Right cardiac atrium (tissue), 5 donors: ENCODE measurements at regions not wholly inside any gene's neighbourhood (a gene's known extent, or its start where the extent isn't known, plus 50 kb on each side); places are given as distances from the start of the nearest gene placed in this dataset.
A peak's percentile ranks its signal among the peaks of the same experiment; 100 is the strongest.

Experiments used
- ATAC-seq, 2 donors: fragments of 200-7000 bp; cut with Tn5 transposase; one replicate each; pipeline versions ENCODE4 v1.8.0 to v1.9.1; 2020; ENCODE audit warnings: moderate library complexity in 2 of 2, mild to moderate bottlenecking in 1 of 2
- DNase-seq, 3 donors: peaks; one replicate each; pipeline ENCODE4 v3.0.0-alpha.2; 2020
- H3K27ac ChIP-seq: one replicate; pipeline ENCODE4 v1.5.1; 2013; ENCODE audit warnings: mild to moderate bottlenecking, low read length, control low read depth, moderate library complexity
- H3K27me3 ChIP-seq: one replicate; pipeline ENCODE4 v1.6.1; 2013; ENCODE audit not compliant: control insufficient read depth, insufficient read depth
- H3K4me1 ChIP-seq: one replicate; pipeline ENCODE4 v1.6.1; 2013; ENCODE audit warnings: low read length; ENCODE audit not compliant: control insufficient read depth, insufficient read depth
- H3K4me3 ChIP-seq: one replicate; pipeline ENCODE4 v1.5.1; 2013; ENCODE audit warnings: low read length, control low read depth
- H3K9me3 ChIP-seq: one replicate; pipeline ENCODE4 v1.6.1; 2013; ENCODE audit warnings: low read length; ENCODE audit not compliant: control insufficient read depth
- WGBS: extraction: QIAGEN DNeasy Blood & Tissue Kit; methylation state at CpG from one replicate; pipeline ENCODE4 v1.1.7; 2013; 5-methylcytosine and 5-hydroxymethylcytosine counted together
- intact Hi-C, 4 donors: fragments of 100-400 bp; cut with DNase I; formaldehyde crosslinking; loops; one replicate each; pipeline versions ENCODE4 v1.11.0 to v1.14.0; 2022 to 2023
- donor health status: healthy with polysubstance abuse.
- donor health status: DM: no; HTN: yes; CAD: no.
- donor health status: DM: no; HTN: no; CAD: no.
- donor health status: DM: no; HTN: yes; CAD: no; lungs with severe emphysema.
- donor health status: DM: yes; HTN: yes; CAD: no.

GRCh38 chr2:8198766-8199382 lies 483.0 kb upstream of the ID2 start:
- H3K4me1 ChIP-seq = no peaks in the 10 kb centered on the region
- H3K9me3 ChIP-seq = no peaks in the 10 kb centered on the region
- H3K4me3 ChIP-seq = no peak overlapping the region
- WGBS = 87% methylated on average over 1 of the region's 1 CpG
- ATAC-seq (no peak), DNase-seq (no peak)
- intact Hi-C loops = no loop called here
- no peak overlapping the region for H3K27ac ChIP-seq
- H3K27me3 ChIP-seq = no peaks in the 10 kb centered on the region

DNA sequence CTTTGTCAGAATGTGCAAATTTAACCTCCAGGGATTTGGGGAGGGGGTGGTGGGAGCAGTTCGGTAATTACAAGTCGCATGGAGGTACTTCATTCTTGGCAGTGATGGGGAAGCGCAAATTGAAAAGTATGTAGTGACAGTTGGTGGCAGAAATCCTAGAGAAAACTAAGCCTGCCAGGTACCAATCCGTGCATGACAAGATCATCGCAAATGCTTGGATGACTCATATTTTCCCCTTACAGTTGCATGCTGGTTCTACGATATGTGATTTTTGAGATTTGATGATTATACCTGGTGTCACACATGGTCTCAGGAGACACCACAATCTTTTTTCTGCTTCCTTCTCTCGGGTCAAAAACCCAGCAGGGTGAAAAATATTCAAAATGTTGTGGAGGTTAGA lies 479.7 kb upstream of the ID2 start:
- intact Hi-C loops = no loop called here
- H3K27ac ChIP-seq = no peak overlapping the region
- H3K4me1 ChIP-seq = no peaks in the 10 kb centered on the region
- H3K9me3 ChIP-seq = no peaks in the 10 kb centered on the region
- WGBS = 82% methylated on average over 7 of the region's 7 CpGs
- H3K27me3 ChIP-seq = no peaks in the 10 kb centered on the region
- ATAC-seq (no peak), DNase-seq (no peak)
- H3K4me3 ChIP-seq = no peak overlapping the region

- intact Hi-C loops = no loop called here
- Histone ChIP-seq H3K4me1 (no peaks in the 10 kb centered on the region), H3K27ac (no peak overlapping the region), H3K9me3 (no peaks in the 10 kb centered on the region), H3K4me3 (no peak overlapping the region), H3K27me3 (no peaks in the 10 kb centered on the region)
- DNase-seq = peak; percentile 40 to 68 (median 61)
- 57% methylated on average over 18 of the region's 18 CpGs for WGBS
- ATAC-seq = peak; percentile 67 to 80
Observed at GRCh38 chr2:8203364-8203763, 478.5 kb upstream of the ID2 start.

- H3K9me3 ChIP-seq = no peaks in the 10 kb centered on the region
- intact Hi-C loops = no loop called here
- DNase-seq (no peak), ATAC-seq (no peak)
- no peaks in the 10 kb centered on the region for H3K27me3 ChIP-seq
- no peaks in the 10 kb centered on the region for H3K4me1 ChIP-seq
- H3K27ac ChIP-seq = no peak overlapping the region
- 69% methylated on average over 2 of the region's 2 CpGs for WGBS
- no peak overlapping the region for H3K4me3 ChIP-seq
Observed at GRCh38 chr2:8204711-8205110, 477.1 kb upstream of the ID2 start.

- ATAC-seq = no peak
- Histone ChIP-seq H3K4me3 (no peak overlapping the region), H3K9me3 (no peaks in the 10 kb centered on the region), H3K27me3 (no peaks in the 10 kb centered on the region), H3K27ac (no peak overlapping the region), H3K4me1 (no peaks in the 10 kb centered on the region)
- no peak for DNase-seq
- intact Hi-C loops = no loop called here
- 57% methylated on average over 2 of the region's 2 CpGs for WGBS
Observed at GRCh38 chr2:8209494-8209893, 472.4 kb upstream of the ID2 start.

DNA sequence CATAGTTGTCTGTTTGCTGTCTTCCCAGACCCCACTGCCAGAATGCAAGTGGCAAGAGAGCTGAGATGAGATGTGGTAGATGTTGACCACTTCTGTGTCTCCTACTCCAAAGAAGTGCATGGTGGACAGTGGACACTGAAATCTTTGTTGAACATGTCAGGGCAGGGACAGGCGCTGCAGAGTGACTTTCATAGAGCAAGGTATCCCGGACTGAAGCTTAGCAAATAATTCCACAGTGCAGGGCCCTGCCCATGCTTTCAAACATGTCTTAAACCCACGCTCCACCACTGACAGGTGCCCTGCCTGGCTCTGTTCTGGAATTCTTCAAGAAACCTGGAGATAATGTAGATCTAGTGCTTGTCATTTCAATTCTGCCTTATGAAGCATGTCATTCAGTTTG lies 470.5 kb upstream of the ID2 start:
- Histone ChIP-seq H3K4me1 (no peaks in the 10 kb centered on the region), H3K4me3 (no peak overlapping the region), H3K9me3 (no peaks in the 10 kb centered on the region), H3K27ac (no peak overlapping the region), H3K27me3 (no peaks in the 10 kb centered on the region)
- DNase-seq = no peak
- WGBS = 93% methylated on average over 3 of the region's 3 CpGs
- ATAC-seq = no peak
- intact Hi-C loops = no loop called here

- WGBS = 79% methylated on average over 3 of the region's 3 CpGs
- Histone ChIP-seq H3K27ac (no peak overlapping the region), H3K27me3 (no peaks in the 10 kb centered on the region), H3K4me1 (peaks cover under 1% of the 10 kb centered on the region), H3K9me3 (no peaks in the 10 kb centered on the region), H3K4me3 (no peak overlapping the region)
- intact Hi-C loops = no loop called here
- DNase-seq = no peak
- ATAC-seq = no peak
Observed at GRCh38 chr2:8212239-8212638, 469.6 kb upstream of the ID2 start.

- no peak for ATAC-seq
- 84% methylated on average over 4 of the region's 4 CpGs for WGBS
- Histone ChIP-seq H3K4me3 (no peak overlapping the region), H3K4me1 (peaks cover 3% of the 10 kb centered on the region), H3K9me3 (no peaks in the 10 kb centered on the region), H3K27me3 (no peaks in the 10 kb centered on the region), H3K27ac (no peak overlapping the region)
- DNase-seq = no peak
- intact Hi-C loops = no loop called here
Observed at GRCh38 chr2:8214036-8214615, 467.7 kb upstream of the ID2 start.

- Histone ChIP-seq H3K27ac (no peak overlapping the region), H3K4me3 (no peak overlapping the region), H3K4me1 (peaks cover 3% of the 10 kb centered on the region), H3K27me3 (no peaks in the 10 kb centered on the region), H3K9me3 (no peaks in the 10 kb centered on the region)
- DNase-seq (no peak), ATAC-seq (no peak)
- intact Hi-C loops = no loop called here
- 86% methylated on average over 5 of the region's 5 CpGs for WGBS
Observed at GRCh38 chr2:8215159-8215863, 466.5 kb upstream of the ID2 start.

GRCh38 chr2:8215982-8216381 lies 465.9 kb upstream of the ID2 start:
- Histone ChIP-seq H3K4me1 (peaks cover 3% of the 10 kb centered on the region), H3K27me3 (no peaks in the 10 kb centered on the region), H3K27ac (no peak overlapping the region), H3K4me3 (no peak overlapping the region), H3K9me3 (no peaks in the 10 kb centered on the region)
- no peak for ATAC-seq
- DNase-seq = no peak
- 64% methylated on average over 6 of the region's 6 CpGs for WGBS
- intact Hi-C loops = no loop called here

DNA sequence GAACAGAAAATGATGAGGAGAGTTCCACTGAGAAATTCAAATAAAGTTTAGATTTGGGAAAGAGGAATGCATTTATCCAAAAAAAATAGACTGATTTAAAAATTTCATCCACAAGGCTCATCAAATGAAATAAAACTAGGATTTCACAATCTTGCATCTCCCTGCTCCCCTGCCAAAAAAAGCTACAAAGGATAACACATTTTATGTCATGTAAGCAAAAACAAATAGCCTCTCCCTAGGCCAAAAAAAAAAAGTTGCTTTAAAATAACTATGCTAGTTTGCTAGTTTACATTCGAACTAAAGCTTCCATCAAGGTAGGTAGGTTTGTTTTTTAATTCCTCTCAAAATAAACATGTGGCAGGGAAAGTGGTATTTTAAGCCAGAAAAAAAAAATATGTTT lies 465.5 kb upstream of the ID2 start:
- no peaks in the 10 kb centered on the region for H3K27me3 ChIP-seq
- 53% methylated on average over 1 of the region's 1 CpG for WGBS
- DNase-seq (no peak), ATAC-seq (no peak)
- H3K9me3 ChIP-seq = no peaks in the 10 kb centered on the region
- intact Hi-C loops = no loop called here
- H3K4me3 ChIP-seq = no peak overlapping the region
- peaks cover 3% of the 10 kb centered on the region for H3K4me1 ChIP-seq
- H3K27ac ChIP-seq = no peak overlapping the region
